ENCODE measurements at regions not wholly inside any gene's neighbourhood (a gene's known extent, or its start where the extent isn't known, plus 50 kb on each side); places are given as distances from the start of the nearest gene placed in this dataset.
A peak's percentile ranks its signal among the peaks of the same experiment; 100 is the strongest.

DNA sequence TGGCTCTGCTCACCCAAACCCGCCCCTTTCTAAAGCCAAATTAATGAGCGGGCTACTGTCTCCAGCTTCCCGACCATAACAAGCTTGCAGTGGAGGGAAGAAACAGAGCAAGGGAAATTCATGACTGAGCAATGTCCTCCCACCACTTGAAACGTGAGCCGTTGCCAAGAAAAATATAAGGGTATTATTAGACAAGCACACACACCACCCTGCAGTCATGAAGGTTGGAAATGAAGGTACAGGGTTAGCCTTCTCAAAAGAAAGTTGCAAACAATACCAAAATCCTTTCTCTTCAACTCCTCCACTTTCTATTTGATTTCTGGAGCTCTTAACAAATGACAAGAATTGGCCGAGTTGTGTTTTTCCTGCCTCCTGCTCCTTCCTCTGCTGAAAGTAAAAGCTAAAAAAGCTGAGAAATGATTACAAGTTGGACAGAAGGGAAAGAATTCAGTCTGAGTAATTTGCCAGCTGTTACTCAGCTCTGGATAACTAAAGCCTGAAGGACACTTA, 151.1 kb upstream of the B3GAT2 start:
- Mint-ChIP-seq H3K27me3 (peaks cover 16 to 35% (median 30%) of the 10 kb centered on the region in 3 donors), H3K9me3 (peaks cover 0 to 1% (median 0%) of the 10 kb centered on the region in 7 donors), H3K4me3 (no peak overlapping the region)

DNA sequence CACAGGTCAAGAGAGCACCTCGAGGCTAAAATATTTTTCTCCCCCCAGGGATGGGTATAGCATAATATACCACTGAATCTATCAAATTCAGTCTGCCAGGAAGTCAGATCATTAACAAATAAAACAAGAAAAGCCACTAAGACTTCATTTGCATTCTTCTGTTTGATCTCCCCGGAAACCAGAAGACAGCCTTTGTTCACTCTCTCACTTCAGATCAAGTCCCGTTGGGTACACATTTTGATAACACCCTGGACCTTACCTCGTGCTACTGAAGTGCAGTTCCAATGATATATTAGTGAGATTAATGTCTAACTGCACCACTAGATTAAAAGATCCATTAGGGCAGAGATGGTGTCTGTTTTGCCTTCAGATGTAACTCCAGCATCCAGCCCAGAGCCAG, 157.7 kb upstream of the B3GAT2 start:
- Mint-ChIP-seq H3K36me3 (peaks cover 0 to 8% of the 10 kb centered on the region in 2 donors), H3K9me3 (peaks cover 3 to 16% (median 12%) of the 10 kb centered on the region in 7 donors), H3K27ac (no peak overlapping the region), H3K4me1 (no peaks in the 10 kb centered on the region), H3K4me3 (no peak overlapping the region), H3K27me3 (peaks cover 0 to 25% (median 18%) of the 10 kb centered on the region in 3 donors)
- DNase-seq (no peak), ATAC-seq (ENCODE audit: low read depth in 2 of 2) (no peak)

More for the DNA sequence above, 151.1 kb upstream of the B3GAT2 start:
- Mint-ChIP-seq H3K4me1 (no peaks in the 10 kb centered on the region), H3K36me3 (no peaks in the 10 kb centered on the region), H3K27ac (no peak overlapping the region)
- DNase-seq (no peak), ATAC-seq (ENCODE audit: low read depth in 2 of 2) (no peak)

DNA sequence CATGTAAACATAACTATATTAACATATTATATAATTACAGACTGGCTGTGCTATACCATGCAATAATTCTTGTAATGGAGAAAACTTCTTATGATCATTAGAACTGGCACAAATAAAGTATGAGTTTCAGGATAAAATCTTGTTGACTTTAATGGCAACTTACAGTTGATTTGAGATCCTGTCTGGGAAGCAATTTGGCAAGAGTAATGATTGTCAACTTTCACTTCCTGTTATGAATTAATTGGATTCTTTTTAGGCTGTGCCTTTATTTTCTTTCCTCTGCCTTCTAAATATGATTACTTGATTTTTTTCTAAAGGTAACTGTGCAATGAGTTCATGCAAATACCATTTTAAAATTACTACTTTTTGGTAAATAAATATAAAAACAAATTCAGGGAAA, 158.1 kb upstream of the B3GAT2 start:
- Mint-ChIP-seq H3K36me3 (peaks cover 4 to 11% of the 10 kb centered on the region in 2 donors), H3K4me1 (no peaks in the 10 kb centered on the region), H3K4me3 (no peak overlapping the region), H3K27ac (no peak overlapping the region), H3K9me3 (peaks cover 3 to 21% (median 17%) of the 10 kb centered on the region in 7 donors), H3K27me3 (peaks cover 0 to 25% (median 18%) of the 10 kb centered on the region in 3 donors)
- DNase-seq (no peak), ATAC-seq (ENCODE audit: low read depth in 2 of 2) (no peak)

DNA sequence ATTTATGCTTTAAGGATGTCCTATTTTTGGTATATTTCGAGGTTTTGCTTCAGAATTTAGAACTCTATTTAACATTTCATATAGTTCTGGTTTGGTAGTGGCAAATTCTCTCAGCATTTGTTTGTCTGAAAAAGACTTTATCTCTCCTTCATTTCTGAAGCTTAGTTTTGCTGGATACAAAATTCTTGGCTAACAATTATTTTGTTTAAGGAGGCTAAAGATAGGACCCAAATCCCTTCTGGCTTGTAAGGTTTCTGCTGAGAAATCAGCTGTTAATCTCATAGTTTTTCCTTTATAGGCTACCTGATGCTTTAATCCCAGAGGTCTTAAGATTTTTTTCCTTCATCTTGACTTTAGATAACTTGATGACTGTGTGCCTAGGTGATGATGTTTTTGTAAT, 162.7 kb upstream of the B3GAT2 start:
- H3K4me1 Mint-ChIP-seq: peaks cover 4 to 17% (median 4%) of the 10 kb centered on the region in 3 donors
- no peak overlapping the region for H3K27ac Mint-ChIP-seq
- peaks cover 9 to 21% of the 10 kb centered on the region in 2 donors for H3K36me3 Mint-ChIP-seq
- DNase-seq: no peak
- H3K4me3 Mint-ChIP-seq: no peak overlapping the region
- H3K9me3 Mint-ChIP-seq: peaks cover 13 to 43% (median 35%) of the 10 kb centered on the region in 7 donors
- peaks cover 0 to 15% (median 0%) of the 10 kb centered on the region in 3 donors for H3K27me3 Mint-ChIP-seq
- no peak for ATAC-seq (ENCODE audit: low read depth in 2 of 2)

DNA sequence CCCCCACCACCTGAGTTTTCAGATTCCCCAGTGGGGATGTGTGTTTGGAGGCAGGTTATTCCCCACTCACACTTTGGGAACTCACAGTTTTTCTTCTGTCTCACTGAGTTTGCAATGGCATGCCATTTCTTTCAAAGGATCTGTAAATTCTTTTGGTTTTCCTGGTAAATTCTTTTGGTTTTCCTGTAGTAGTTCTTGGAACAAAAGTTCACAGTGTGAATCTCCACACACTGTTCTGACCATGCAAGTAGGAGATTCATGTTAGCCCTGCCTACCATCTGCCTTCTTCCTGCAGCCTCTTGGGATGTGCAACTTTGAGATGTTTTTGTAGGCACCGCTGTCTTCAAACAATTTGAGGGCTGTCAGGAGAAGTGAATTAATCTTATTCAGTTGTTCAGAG, 165.6 kb upstream of the OGFRL1 start:
- H3K27me3 Mint-ChIP-seq: peaks cover 0 to 15% (median 0%) of the 10 kb centered on the region in 3 donors
- peaks cover 6 to 28% (median 8%) of the 10 kb centered on the region in 3 donors for H3K4me1 Mint-ChIP-seq
- no peak overlapping the region for H3K27ac Mint-ChIP-seq
- DNase-seq: no peak
- ATAC-seq (ENCODE audit: low read depth in 2 of 2): no peak
- no peak overlapping the region for H3K4me3 Mint-ChIP-seq
- peaks cover 14 to 21% of the 10 kb centered on the region in 2 donors for H3K36me3 Mint-ChIP-seq
- peaks cover 13 to 48% (median 42%) of the 10 kb centered on the region in 7 donors for H3K9me3 Mint-ChIP-seq

DNA sequence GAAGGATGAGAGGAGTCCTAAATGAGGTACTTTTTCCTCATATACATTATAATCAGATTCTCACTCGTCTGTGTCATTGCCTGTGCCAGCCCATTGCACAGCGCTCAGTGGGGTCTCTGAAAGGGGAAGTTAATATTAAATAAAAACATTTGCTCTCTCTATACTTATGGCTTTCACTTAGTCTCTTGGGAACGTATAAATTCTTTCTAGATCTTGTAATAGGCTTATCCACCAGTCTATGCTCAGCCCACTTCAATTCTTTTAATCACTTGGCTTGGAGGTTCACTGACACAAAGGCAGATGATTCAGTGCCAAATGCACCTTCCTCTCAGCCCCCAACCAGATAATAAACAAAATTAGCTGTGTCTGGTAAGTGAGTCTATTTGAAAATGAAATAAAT, 164.3 kb upstream of the OGFRL1 start:
- DNase-seq: peak; percentile 25
- Mint-ChIP-seq H3K27me3 (peaks cover 0 to 5% (median 0%) of the 10 kb centered on the region in 3 donors), H3K4me1 (peaks cover 6 to 28% (median 8%) of the 10 kb centered on the region in 3 donors), H3K36me3 (peaks cover 14 to 15% of the 10 kb centered on the region in 2 donors), H3K4me3 (peak overlapping the region in 3 of 8 donors; percentile 10 to 43 (median 26)), H3K9me3 (peaks cover 10 to 36% (median 31%) of the 10 kb centered on the region in 7 donors), H3K27ac (peak overlapping the region in 3 of 6 donors; percentile 1 to 64 (median 30))
- ATAC-seq (ENCODE audit: low read depth in 2 of 2): peak; percentile 85 to 99

DNA sequence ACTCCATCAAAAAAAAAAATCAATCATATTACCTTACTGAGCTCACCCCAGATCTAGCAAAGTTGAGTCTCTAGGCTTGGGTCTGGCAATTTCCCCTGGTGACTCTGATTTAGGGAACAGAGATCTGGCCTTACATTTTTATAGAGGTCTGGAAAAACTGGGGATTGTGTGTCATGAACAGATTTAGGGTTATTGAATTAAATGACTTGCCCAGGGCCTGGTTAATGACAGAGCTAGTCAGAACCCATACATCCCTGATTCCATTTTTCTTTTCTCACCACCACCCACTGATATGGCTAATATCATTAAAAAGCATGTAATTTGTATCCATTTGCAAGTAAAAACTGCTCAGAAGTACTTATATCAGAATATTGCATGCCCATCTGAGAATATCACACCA, 163.4 kb upstream of the OGFRL1 start:
- Mint-ChIP-seq H3K4me3 (no peak overlapping the region), H3K9me3 (peaks cover 6 to 28% (median 24%) of the 10 kb centered on the region in 7 donors), H3K36me3 (peaks cover 8% of the 10 kb centered on the region in 2 donors), H3K27ac (peak overlapping the region in 1 of 6 donors; percentile 41), H3K27me3 (peaks cover 0 to 9% (median 0%) of the 10 kb centered on the region in 3 donors), H3K4me1 (peaks cover 6 to 28% (median 8%) of the 10 kb centered on the region in 3 donors)
- DNase-seq (no peak), ATAC-seq (ENCODE audit: low read depth in 2 of 2) (no peak)

DNA sequence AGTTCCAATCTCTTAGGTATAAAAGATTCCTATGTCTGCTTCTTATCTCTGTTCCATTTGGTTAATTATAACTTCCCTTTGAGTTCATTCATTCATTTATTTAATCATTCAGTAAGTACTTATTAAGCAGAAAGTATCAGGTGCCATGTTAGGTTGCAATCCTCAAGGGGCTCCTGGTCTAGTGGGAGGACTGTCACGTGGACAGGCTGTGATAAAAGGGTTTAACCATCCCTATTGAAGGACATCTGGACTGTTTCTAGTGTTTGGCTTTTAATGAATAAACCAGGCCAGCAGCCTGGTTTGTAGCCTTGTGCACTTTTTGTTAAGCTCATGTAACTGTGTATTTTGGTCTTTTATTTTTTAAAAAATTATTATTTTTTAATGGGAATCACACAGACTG, 162.1 kb upstream of the OGFRL1 start:
- ATAC-seq (ENCODE audit: low read depth in 2 of 2) (no peak), DNase-seq (no peak)
- H3K9me3 Mint-ChIP-seq: peaks cover 0 to 17% (median 12%) of the 10 kb centered on the region in 7 donors
- H3K27ac Mint-ChIP-seq: no peak overlapping the region
- H3K4me3 Mint-ChIP-seq: no peak overlapping the region
- peaks cover 0 to 16% (median 0%) of the 10 kb centered on the region in 3 donors for H3K27me3 Mint-ChIP-seq
- H3K4me1 Mint-ChIP-seq: peaks cover 6 to 28% (median 8%) of the 10 kb centered on the region in 3 donors
- peaks cover 0 to 5% of the 10 kb centered on the region in 2 donors for H3K36me3 Mint-ChIP-seq

DNA sequence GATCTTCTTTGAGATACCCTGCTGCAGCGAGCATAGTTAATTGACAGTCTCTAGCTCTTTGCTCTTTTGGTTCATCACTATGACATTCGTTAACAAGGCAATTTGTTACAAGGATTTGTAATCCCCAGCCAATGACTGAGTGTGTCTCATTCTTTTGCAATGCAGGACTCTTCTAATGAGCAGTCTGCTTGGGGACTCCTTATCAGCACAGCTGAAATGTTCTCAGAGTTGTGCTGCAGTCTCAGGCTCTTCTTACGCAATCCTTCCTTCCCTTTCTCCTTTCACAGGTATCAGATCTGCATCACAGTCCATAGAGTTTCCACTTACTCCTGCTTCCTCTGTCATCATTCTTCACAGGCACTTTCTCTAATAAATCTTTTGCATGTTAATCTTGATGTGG, 161.2 kb upstream of the OGFRL1 start:
- DNase-seq (no peak), ATAC-seq (ENCODE audit: low read depth in 2 of 2) (no peak)
- Mint-ChIP-seq H3K27ac (no peak overlapping the region), H3K36me3 (peaks cover 0 to 5% of the 10 kb centered on the region in 2 donors), H3K9me3 (peaks cover 0 to 13% (median 9%) of the 10 kb centered on the region in 7 donors), H3K4me1 (peaks cover 6 to 28% (median 8%) of the 10 kb centered on the region in 3 donors), H3K27me3 (peaks cover 0 to 15% (median 0%) of the 10 kb centered on the region in 3 donors), H3K4me3 (no peak overlapping the region)

DNA sequence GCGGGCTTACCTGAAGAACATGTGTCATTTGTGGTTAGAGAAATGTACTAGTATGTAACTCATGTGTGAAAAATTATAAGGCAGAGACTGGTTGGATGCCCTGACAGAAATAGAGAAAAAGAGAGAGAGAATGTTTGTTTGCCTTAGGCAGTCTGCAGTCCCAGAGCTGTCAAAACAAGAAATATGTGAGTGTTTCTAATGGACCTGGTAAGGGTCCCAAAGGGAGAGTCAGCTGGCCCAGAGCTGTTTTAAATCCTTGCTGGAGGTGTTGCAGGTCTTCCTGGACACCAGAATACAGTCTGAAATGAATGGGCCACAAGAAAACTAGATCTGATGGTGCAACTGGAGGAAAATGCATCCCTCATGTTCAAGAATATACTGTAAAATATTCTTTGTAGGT, 158.3 kb upstream of the OGFRL1 start:
- Mint-ChIP-seq H3K4me1 (peaks cover 0 to 4% (median 0%) of the 10 kb centered on the region in 3 donors), H3K9me3 (peaks cover 0 to 11% (median 7%) of the 10 kb centered on the region in 7 donors), H3K27ac (peak overlapping the region in 1 of 6 donors; percentile 36), H3K36me3 (peaks cover 0 to 5% of the 10 kb centered on the region in 2 donors), H3K4me3 (no peak overlapping the region), H3K27me3 (peaks cover 12 to 34% (median 16%) of the 10 kb centered on the region in 3 donors)
- no peak for DNase-seq
- ATAC-seq (ENCODE audit: low read depth in 2 of 2): no peak

DNA sequence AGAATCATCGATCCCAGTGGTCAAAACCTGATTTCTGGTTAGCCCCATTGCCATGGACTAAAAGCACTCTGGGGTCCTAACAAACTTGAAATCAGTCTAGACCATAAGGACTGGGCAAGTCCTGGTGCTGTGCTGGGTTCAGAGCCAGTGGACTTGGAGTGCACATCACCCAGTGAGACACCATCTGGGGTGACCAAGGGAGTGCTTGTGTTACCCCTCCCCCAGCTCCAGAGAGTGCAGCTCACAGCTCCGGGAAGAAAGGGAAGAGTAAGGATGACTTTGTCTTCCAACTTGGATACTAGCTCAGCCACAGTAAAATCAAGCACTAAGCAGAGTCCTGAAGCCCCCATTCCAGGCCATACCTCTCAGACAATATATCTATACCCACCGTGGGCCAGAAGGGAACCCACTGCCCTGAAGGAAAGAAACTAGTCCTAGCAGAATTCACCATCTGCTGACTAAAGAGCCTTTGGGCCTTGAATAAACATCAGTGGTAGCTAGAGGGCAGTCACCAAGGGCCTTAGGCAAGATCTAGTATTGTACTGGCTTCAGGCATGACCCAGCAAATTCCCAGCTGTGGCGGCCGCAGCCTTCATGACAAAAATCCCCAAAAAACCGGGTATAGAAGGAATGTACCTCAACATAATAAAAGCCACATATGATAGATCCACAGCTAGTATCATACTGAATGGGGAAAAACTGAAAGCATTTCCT, 153.5 kb upstream of the OGFRL1 start:
- Mint-ChIP-seq H3K9me3 (peaks cover 0 to 7% (median 3%) of the 10 kb centered on the region in 7 donors), H3K4me3 (no peak overlapping the region), H3K27me3 (peaks cover 31 to 62% (median 40%) of the 10 kb centered on the region in 3 donors), H3K36me3 (no peaks in the 10 kb centered on the region), H3K4me1 (no peaks in the 10 kb centered on the region), H3K27ac (peak overlapping the region in 2 of 6 donors; percentile 31 to 45)
- ATAC-seq (ENCODE audit: low read depth in 2 of 2) (no peak), DNase-seq (no peak)

DNA sequence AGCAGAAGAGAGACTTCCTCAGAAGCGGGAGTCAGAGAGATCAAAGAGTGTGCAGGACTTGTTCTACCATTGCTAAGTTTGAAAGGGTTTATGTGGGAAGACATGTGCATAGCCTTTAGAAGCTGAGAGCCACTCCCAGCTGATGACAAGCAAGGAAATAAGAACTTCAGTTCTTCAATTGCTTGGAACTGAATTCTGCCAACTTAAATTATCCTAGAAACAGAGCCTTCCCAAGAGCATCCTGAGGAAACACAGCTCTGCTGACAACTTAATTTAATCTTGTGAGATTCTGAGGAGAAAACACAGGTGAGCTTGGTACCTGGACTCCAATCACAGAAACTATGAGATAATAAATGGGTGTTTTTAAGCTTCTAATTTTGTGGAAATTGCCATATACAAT, 150.6 kb upstream of the OGFRL1 start:
- no peak overlapping the region for H3K4me3 Mint-ChIP-seq
- no peak overlapping the region for H3K27ac Mint-ChIP-seq
- no peaks in the 10 kb centered on the region for H3K4me1 Mint-ChIP-seq
- DNase-seq: no peak
- ATAC-seq (ENCODE audit: low read depth in 2 of 2): no peak
- peaks cover 31 to 58% (median 45%) of the 10 kb centered on the region in 3 donors for H3K27me3 Mint-ChIP-seq
- H3K9me3 Mint-ChIP-seq: peaks cover 0 to 16% (median 4%) of the 10 kb centered on the region in 7 donors
- H3K36me3 Mint-ChIP-seq: no peaks in the 10 kb centered on the region

DNA sequence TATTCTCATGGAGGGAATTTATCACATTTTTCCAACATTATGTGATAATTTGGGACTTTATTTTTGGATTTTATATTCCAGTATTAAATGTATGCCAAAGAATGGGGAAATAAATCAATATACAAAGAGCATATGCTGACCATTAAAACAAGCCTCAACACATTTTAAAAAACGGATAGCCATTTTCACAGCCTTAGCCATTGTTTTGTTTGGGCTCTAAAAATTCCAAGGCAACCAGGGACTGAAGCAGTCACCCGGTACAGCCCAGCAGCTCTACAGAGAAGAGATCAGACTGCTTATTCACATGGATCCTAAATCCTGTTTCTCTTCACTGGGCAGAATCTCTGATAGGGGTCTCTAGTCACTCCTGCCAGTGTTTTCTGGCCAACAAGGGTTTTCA, 150.2 kb upstream of the OGFRL1 start:
- H3K27me3 Mint-ChIP-seq: peaks cover 31 to 58% (median 45%) of the 10 kb centered on the region in 3 donors
- no peak overlapping the region for H3K27ac Mint-ChIP-seq
- no peaks in the 10 kb centered on the region for H3K4me1 Mint-ChIP-seq
- H3K36me3 Mint-ChIP-seq: no peaks in the 10 kb centered on the region
- ATAC-seq (ENCODE audit: low read depth in 2 of 2) (no peak), DNase-seq (no peak)
- H3K9me3 Mint-ChIP-seq: peaks cover 0 to 16% (median 4%) of the 10 kb centered on the region in 7 donors
- no peak overlapping the region for H3K4me3 Mint-ChIP-seq

DNA sequence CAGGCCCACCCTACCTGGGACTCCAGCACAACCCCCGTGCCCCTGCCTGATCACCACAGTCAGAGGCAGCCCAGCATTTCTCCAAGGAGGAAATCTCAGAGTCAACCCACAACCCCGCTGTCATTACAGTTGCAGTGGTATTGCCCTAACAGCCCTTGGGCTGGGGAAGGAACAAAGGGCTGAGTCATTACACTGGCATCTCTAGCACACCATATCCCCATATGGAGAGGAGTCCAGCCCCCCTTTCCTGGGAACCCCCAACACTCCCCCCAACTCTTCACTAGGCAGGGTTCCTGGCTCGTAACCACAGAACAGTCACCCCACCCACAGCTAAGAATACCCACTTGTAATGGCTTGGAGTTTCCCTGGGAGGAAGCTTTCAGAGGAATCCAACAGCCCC, 149.4 kb upstream of the OGFRL1 start:
- no peak overlapping the region for H3K27ac Mint-ChIP-seq
- ATAC-seq (ENCODE audit: low read depth in 2 of 2) (no peak), DNase-seq (no peak)
- no peaks in the 10 kb centered on the region for H3K36me3 Mint-ChIP-seq
- H3K27me3 Mint-ChIP-seq: peaks cover 23 to 50% (median 39%) of the 10 kb centered on the region in 3 donors
- peaks cover 0 to 16% (median 4%) of the 10 kb centered on the region in 7 donors for H3K9me3 Mint-ChIP-seq
- no peaks in the 10 kb centered on the region for H3K4me1 Mint-ChIP-seq
- H3K4me3 Mint-ChIP-seq: no peak overlapping the region

Measured in naive B cell (primary cell).